ENCODE measurements at regions not wholly inside any gene's neighbourhood (a gene's known extent, or its start where the extent isn't known, plus 50 kb on each side); places are given as distances from the start of the nearest gene placed in this dataset.

GRCh38 chr4:171169396-171169795, 643.8 kb upstream of the GALNTL6 start:
- Histone ChIP-seq H4K20me1 (replicated peaks; ENCODE audit: control insufficient read depth, extremely low read depth, insufficient read depth, low read length) (no peaks in the 10 kb centered on the region), H3K4me1 (ENCODE audit: control insufficient read depth, extremely low read depth, insufficient read depth, low read length) (no peaks in the 10 kb centered on the region), H3K36me3 (ENCODE audit: control insufficient read depth in 2 of 2, extremely low read depth in 1 of 2, insufficient read depth in 2 of 2, low read length in 2 of 2) (no peaks in the 10 kb centered on the region), H3K9ac (replicated peaks; ENCODE audit: extremely low read depth, insufficient read depth, low read length) (no peak overlapping the region), H3K9me1 (replicated peaks; ENCODE audit: control insufficient read depth, extremely low read depth, insufficient read depth, low read length) (no peaks in the 10 kb centered on the region), H2AFZ (ENCODE audit: low read depth, low read length) (no peak overlapping the region), H3K27me3 (ENCODE audit: control insufficient read depth in 2 of 2, insufficient read depth in 2 of 2, low read length in 2 of 2) (no peaks in the 10 kb centered on the region), H3K79me2 (ENCODE audit: control insufficient read depth, insufficient read depth, low read length) (no peaks in the 10 kb centered on the region), H3K4me2 (ENCODE audit: insufficient read depth, low read length) (no peak overlapping the region), H3K27ac (ENCODE audit: insufficient read depth, low read depth, low read length) (no peak overlapping the region), H3K9me3 (replicated peaks; ENCODE audit: control insufficient read depth, insufficient read depth, low read length) (peaks cover 5% of the 10 kb centered on the region), H3K4me3 (replicated peaks in 1 of 3; ENCODE audit: insufficient read depth in 1 of 3, low read depth in 1 of 3, low read length in 3 of 3) (no peak overlapping the region)
- intact Hi-C loops (cut with micrococcal nuclease): no loop called here
- dilution Hi-C loops (cut with MboI; ENCODE audit: extremely low pct_ligation_motif_present, low sequenced_read_pairs): no loop called here
- FAIRE-seq (no peak), DNase-seq (ENCODE audit: low read depth, low spot score) (no peak)
- BruUV-seq (replicated peaks): no TSS peak
- TF ChIP-seq JUN (IDR thresholded peaks at IDR 0.05; ENCODE audit: borderline replicate concordance, insufficient read depth, insufficient read length, low read depth): no peak
- TF ChIP-seq FOS (IDR thresholded peaks at IDR 0.05; ENCODE audit: borderline replicate concordance, insufficient read depth, low read length): no peak
- no peak for TF ChIP-seq MYC (IDR thresholded peaks at IDR 0.05; ENCODE audit: low read depth, low read length)
- no peak for TF ChIP-seq GATA2 (IDR thresholded peaks at IDR 0.05; ENCODE audit: insufficient read depth, insufficient read length, low read depth, low read length)
- no peak for TF ChIP-seq EZH2 (IDR thresholded peaks at IDR 0.05; ENCODE audit: borderline replicate concordance, low read depth, low read length, severe bottlenecking)
- TF ChIP-seq, protein P1, sequence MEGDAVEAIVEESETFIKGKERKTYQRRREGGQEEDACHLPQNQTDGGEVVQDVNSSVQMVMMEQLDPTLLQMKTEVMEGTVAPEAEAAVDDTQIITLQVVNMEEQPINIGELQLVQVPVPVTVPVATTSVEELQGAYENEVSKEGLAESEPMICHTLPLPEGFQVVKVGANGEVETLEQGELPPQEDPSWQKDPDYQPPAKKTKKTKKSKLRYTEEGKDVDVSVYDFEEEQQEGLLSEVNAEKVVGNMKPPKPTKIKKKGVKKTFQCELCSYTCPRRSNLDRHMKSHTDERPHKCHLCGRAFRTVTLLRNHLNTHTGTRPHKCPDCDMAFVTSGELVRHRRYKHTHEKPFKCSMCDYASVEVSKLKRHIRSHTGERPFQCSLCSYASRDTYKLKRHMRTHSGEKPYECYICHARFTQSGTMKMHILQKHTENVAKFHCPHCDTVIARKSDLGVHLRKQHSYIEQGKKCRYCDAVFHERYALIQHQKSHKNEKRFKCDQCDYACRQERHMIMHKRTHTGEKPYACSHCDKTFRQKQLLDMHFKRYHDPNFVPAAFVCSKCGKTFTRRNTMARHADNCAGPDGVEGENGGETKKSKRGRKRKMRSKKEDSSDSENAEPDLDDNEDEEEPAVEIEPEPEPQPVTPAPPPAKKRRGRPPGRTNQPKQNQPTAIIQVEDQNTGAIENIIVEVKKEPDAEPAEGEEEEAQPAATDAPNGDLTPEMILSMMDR (IDR thresholded peaks at IDR 0.05; ENCODE audit: extremely low read depth in 1 of 2, insufficient read depth in 1 of 2, low read depth in 1 of 2, low read length in 2 of 2): no peak
- TF ChIP-seq POLR2A (IDR thresholded peaks at IDR 0.05; ENCODE audit: low read depth, low read length): no peak
- no peak for TF ChIP-seq POLR2AphosphoS5 (IDR thresholded peaks at IDR 0.05; ENCODE audit: insufficient read depth, low read depth, low read length)
- ChIA-PET CTCF (no interaction called here), POLR2A (no interaction called here)
